Transverse colon (tissue), 4 donors: ENCODE measurements at regions not wholly inside any gene's neighbourhood (a gene's known extent, or its start where the extent isn't known, plus 50 kb on each side); places are given as distances from the start of the nearest gene placed in this dataset.

Experiments
- DNase-seq: peaks from one replicate; pipeline ENCODE4 v3.0.0-alpha.2; 2019
- H3K27ac ChIP-seq, 4 donors: fragments of 200-600 bp; sonication (generic); 2 replicates each; pipeline ENCODE4 v1.5.1; 2016 to 2018; ENCODE audit warnings: inconsistent platforms in 4 of 4
- H3K27me3 ChIP-seq: fragments of 200-600 bp; sonication (generic); 2 replicates; pipeline ENCODE4 v1.5.1; 2017; ENCODE audit warnings: inconsistent platforms
- H3K36me3 ChIP-seq, 4 donors: fragments of 200-600 bp; sonication (generic); 2 replicates each; pipeline ENCODE4 v1.5.1; 2017 to 2019; ENCODE audit warnings: inconsistent platforms in 4 of 4
- H3K4me1 ChIP-seq, 4 donors: fragments of 200-600 bp; sonication (generic); 2 replicates each; pipeline ENCODE4 v1.5.1; 2017 to 2020; ENCODE audit warnings: inconsistent platforms in 4 of 4
- H3K4me3 ChIP-seq, 4 donors: fragments of 200-600 bp; sonication (generic); 1 replicate in 1 of 4; 2 replicates in 3 of 4; pipeline versions ENCODE4 v1.5.1 to v1.6.1; 2017 to 2019; ENCODE audit warnings: inconsistent platforms in 4 of 4
- H3K9me3 ChIP-seq, 2 donors: fragments of 200-600 bp; sonication (generic); 2 replicates each; pipeline ENCODE4 v1.5.1; 2017 to 2019; ENCODE audit warnings: inconsistent platforms in 2 of 2
- EP300 ChIP-seq: sonication (generic); formaldehyde crosslinking; IDR thresholded peaks from one replicate; pipeline ENCODE4 v1.6.1; 2017; ENCODE audit warnings: antibody characterized with exemption, low read depth
- POLR2A ChIP-seq: fragments of 450-650 bp; IDR thresholded peaks from one replicate; pipeline ENCODE4 v1.6.1; 2016; ENCODE audit warnings: antibody characterized with exemption, mild to moderate bottlenecking, moderate library complexity
- POLR2AphosphoS5 ChIP-seq, 3 donors: sonication (generic); formaldehyde crosslinking; IDR thresholded peaks; one replicate each; pipeline ENCODE4 v1.6.1; 2016; ENCODE audit warnings: antibody characterized with exemption in 3 of 3
- WGBS, 2 donors: methylation state at CpG; one replicate each; pipeline ENCODE4 v1.1.5; 2018; ENCODE audit warnings: low coverage in 1 of 2; 5-methylcytosine and 5-hydroxymethylcytosine counted together
- in situ Hi-C, 4 donors: fragments of 200-750 bp; cut with MboI; loops; one replicate each; pipeline versions ENCODE4 v1.15.0 to v1.15.1; 2017; ENCODE audit warnings: low sequenced_read_pairs in 3 of 4, low pct_ligation_motif_present in 1 of 4, low pct_unique_long_range_greater_than_20kb in 1 of 4
- intact Hi-C: fragments of 100-400 bp; cut with DNase I; formaldehyde crosslinking; loops from one replicate; pipeline ENCODE4 v1.15.1; 2023; ENCODE audit warnings: low total_unique reads
- TF ChIP-seq, protein P1 (sequence below), 5 experiments: fragments of 200-600 bp in 3 of 5; fragments of 450-650 bp in 2 of 5; sonication (generic) in 3 of 5; IDR thresholded peaks; 1 replicate in 2 of 5; 2 replicates in 3 of 5; pipeline ENCODE4 v1.5.1; 2016 to 2017; ENCODE audit warnings: antibody characterized with exemption in 5 of 5, inconsistent platforms in 3 of 5, mild to moderate bottlenecking in 2 of 5, moderate library complexity in 1 of 5

DNA sequence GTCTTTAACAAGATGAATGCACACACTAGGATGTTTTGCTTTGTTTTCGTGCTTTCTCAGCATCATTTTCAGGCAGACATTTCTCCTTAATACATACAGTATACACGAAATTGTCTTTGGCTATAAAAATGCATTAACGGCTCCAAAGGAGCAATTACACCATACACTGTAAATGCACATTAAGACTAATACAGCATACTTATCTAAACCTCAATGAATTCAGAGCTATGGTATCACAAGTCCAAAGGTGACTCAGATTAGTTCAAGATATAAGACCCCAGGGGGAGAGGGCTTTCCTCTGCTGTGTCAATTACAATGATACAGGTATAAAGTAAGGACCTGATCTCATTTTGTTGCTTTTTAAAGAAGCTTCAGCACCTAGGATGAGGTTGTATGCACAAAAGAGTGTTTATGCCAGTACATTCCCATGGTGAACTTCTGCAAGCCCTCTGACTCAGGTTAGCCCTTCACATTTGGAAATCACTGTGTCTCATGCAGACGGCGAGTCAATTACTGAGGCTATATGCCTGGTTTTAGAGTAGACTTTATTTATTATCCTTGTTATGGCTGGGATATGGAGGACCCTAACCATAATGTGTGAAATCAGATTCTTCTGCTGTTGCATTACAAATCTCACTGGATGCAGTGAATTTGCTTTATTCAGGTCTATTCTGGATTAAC lies 233.3 kb downstream of the ZNF608 start:
- Histone ChIP-seq H3K36me3 (no peaks in the 10 kb centered on the region), H3K4me1 (peaks cover 0 to 5% (median 0%) of the 10 kb centered on the region in 4 donors), H3K27ac (no peak overlapping the region), H3K4me3 (no peak overlapping the region), H3K9me3 (no peaks in the 10 kb centered on the region), H3K27me3 (no peaks in the 10 kb centered on the region)
- intact Hi-C loops = no loop called here
- no peak for DNase-seq
- WGBS, 2 donors = 79 to 90% methylated on average over 3 to 5 of the region's 5 CpGs
- no peak for TF ChIP-seq POLR2AphosphoS5 (IDR thresholded peaks at IDR 0.05)
- TF ChIP-seq EP300 = no peak
- TF ChIP-seq, protein P1, sequence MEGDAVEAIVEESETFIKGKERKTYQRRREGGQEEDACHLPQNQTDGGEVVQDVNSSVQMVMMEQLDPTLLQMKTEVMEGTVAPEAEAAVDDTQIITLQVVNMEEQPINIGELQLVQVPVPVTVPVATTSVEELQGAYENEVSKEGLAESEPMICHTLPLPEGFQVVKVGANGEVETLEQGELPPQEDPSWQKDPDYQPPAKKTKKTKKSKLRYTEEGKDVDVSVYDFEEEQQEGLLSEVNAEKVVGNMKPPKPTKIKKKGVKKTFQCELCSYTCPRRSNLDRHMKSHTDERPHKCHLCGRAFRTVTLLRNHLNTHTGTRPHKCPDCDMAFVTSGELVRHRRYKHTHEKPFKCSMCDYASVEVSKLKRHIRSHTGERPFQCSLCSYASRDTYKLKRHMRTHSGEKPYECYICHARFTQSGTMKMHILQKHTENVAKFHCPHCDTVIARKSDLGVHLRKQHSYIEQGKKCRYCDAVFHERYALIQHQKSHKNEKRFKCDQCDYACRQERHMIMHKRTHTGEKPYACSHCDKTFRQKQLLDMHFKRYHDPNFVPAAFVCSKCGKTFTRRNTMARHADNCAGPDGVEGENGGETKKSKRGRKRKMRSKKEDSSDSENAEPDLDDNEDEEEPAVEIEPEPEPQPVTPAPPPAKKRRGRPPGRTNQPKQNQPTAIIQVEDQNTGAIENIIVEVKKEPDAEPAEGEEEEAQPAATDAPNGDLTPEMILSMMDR (IDR thresholded peaks at IDR 0.05) = no peak
- TF ChIP-seq POLR2A = no peak
- in situ Hi-C loops = no loop called here

GRCh38 chr5:124512236-124512635 lies 234.2 kb downstream of the ZNF608 start:
- in situ Hi-C loops = no loop called here
- TF ChIP-seq POLR2AphosphoS5 (IDR thresholded peaks at IDR 0.05) (no peak), EP300 (no peak), POLR2A (no peak)
- TF ChIP-seq, protein P1 (IDR thresholded peaks at IDR 0.05) = no peak

DNA sequence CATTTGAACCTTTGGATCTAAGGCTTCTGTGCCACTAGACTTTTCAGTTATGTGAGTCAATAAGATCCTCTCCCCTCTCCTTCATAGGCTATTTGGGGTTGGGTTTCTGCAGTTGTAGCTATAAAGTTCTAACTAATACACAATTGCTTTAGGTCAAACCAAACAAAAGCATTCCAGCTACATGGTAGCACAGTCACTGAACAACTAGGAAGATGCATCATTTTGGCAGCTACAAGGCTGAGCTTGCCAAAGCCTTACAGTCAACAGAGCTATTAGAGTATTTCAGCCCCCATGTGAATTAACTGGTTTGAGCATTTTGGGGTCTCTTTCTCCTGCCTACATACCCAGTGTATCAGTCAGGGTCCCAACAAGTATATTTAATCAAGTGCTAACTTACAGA lies 234.6 kb downstream of the ZNF608 start:
- TF ChIP-seq, protein P1 (IDR thresholded peaks at IDR 0.05) = no peak
- TF ChIP-seq EP300 (no peak), POLR2AphosphoS5 (IDR thresholded peaks at IDR 0.05) (no peak), POLR2A (no peak)
- no peak for DNase-seq
- no peak overlapping the region for H3K27ac ChIP-seq
- H3K27me3 ChIP-seq = no peaks in the 10 kb centered on the region
- no peak overlapping the region for H3K4me3 ChIP-seq
- H3K4me1 ChIP-seq = peaks cover 0 to 5% (median 0%) of the 10 kb centered on the region in 4 donors
- H3K9me3 ChIP-seq = no peaks in the 10 kb centered on the region
- intact Hi-C loops (no loop called here), in situ Hi-C loops (no loop called here)
- no peaks in the 10 kb centered on the region for H3K36me3 ChIP-seq

More at GRCh38 chr5:124512236-124512635, 234.2 kb downstream of the ZNF608 start:
- no peak for DNase-seq
- no peak overlapping the region for H3K4me3 ChIP-seq
- 55% methylated on average over 3 of the region's 3 CpGs; no CpG with 5 or more reads in 1 of the 2 donors for WGBS, 2 donors
- no peaks in the 10 kb centered on the region for H3K9me3 ChIP-seq
- H3K4me1 ChIP-seq = peaks cover 0 to 5% (median 0%) of the 10 kb centered on the region in 4 donors
- H3K27ac ChIP-seq = no peak overlapping the region
- H3K36me3 ChIP-seq = no peaks in the 10 kb centered on the region
- intact Hi-C loops = no loop called here
- no peaks in the 10 kb centered on the region for H3K27me3 ChIP-seq

DNA sequence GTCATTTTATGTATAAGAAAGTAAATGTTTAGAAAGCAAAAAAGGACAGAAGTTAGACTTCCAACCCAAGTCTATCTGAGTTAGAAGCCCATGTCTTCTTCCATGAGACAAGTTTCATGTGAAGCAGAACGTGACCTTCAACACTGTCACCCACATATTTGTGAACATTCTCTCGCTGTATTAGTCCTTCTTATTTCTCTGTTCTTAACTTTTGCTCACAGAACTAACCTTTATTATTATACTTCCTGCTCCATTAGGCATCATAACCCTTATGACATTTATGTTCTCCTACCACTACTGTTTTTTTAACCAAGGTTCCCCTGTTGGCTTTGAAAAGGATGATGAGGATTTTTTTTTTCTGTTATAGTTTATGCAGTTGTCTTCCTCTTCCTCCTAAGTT lies 238.8 kb downstream of the ZNF608 start:
- intact Hi-C loops (no loop called here), in situ Hi-C loops (no loop called here)
- no peak for DNase-seq
- no peaks in the 10 kb centered on the region for H3K9me3 ChIP-seq
- TF ChIP-seq POLR2AphosphoS5 (IDR thresholded peaks at IDR 0.05) = no peak
- TF ChIP-seq, protein P1 (IDR thresholded peaks at IDR 0.05) = no peak
- no peak for TF ChIP-seq POLR2A
- TF ChIP-seq EP300 = no peak
- no peaks in the 10 kb centered on the region for H3K27me3 ChIP-seq
- no peak overlapping the region for H3K4me3 ChIP-seq
- no peaks in the 10 kb centered on the region for H3K4me1 ChIP-seq
- H3K36me3 ChIP-seq = no peaks in the 10 kb centered on the region
- WGBS, 2 donors = 87 to 94% methylated on average over 2 of the region's 2 CpGs
- H3K27ac ChIP-seq = no peak overlapping the region
